Astrocyte (in vitro differentiated cells and primary cell): ENCODE measurements at regions not wholly inside any gene's neighbourhood (a gene's known extent, or its start where the extent isn't known, plus 50 kb on each side); places are given as distances from the start of the nearest gene placed in this dataset.

ENCODE experiments used
- DNase-seq: peaks from one replicate; pipeline ENCODE4 v3.0.0-alpha.2; 2010; ENCODE audit warnings: low read depth
- FAIRE-seq: peaks from 2 replicates; lab custom pipeline; 2011; peaks lifted over from hg19 to GRCh38; lab: Jason Lieb, UNC
- H2AFZ ChIP-seq: 2 replicates; pipeline ENCODE4 v1.6.0; 2012; ENCODE audit warnings: low read depth, low read length, inconsistent platforms
- H3K27ac ChIP-seq: 2 replicates; pipeline ENCODE4 v1.5.1; 2011; ENCODE audit warnings: low read depth, low read length, inconsistent platforms
- H3K27me3 ChIP-seq: 2 replicates; pipeline ENCODE4 v1.6.0; 2011; ENCODE audit warnings: low read length, inconsistent platforms; ENCODE audit not compliant: insufficient read depth
- H3K36me3 ChIP-seq: 2 replicates; pipeline ENCODE4 v1.5.1; 2011; ENCODE audit warnings: low read length, inconsistent platforms; ENCODE audit not compliant: insufficient read depth
- H3K4me1 ChIP-seq: 2 replicates; pipeline ENCODE4 v1.5.1; 2011; ENCODE audit warnings: low read length, inconsistent platforms; ENCODE audit not compliant: insufficient read depth
- H3K4me2 ChIP-seq: 2 replicates; pipeline ENCODE4 v1.6.0; 2012; ENCODE audit warnings: low read length, inconsistent platforms
- H3K4me3 ChIP-seq: 2 replicates; pipeline ENCODE4 v1.5.1; 2011; ENCODE audit warnings: low read depth, mild to moderate bottlenecking, low read length, inconsistent platforms; ENCODE audit not compliant: insufficient read depth
- H3K79me2 ChIP-seq: 2 replicates; pipeline ENCODE4 v1.6.0; 2012; ENCODE audit warnings: mild to moderate bottlenecking, low read length, inconsistent platforms; ENCODE audit not compliant: insufficient read depth
- H3K9ac ChIP-seq: 2 replicates; pipeline ENCODE4 v1.6.0; 2012; ENCODE audit warnings: mild to moderate bottlenecking, low read length, inconsistent platforms
- H3K9me3 ChIP-seq: 2 replicates; pipeline ENCODE4 v1.5.1; 2012; ENCODE audit warnings: low read depth, mild to moderate bottlenecking, low read length, inconsistent platforms; ENCODE audit not compliant: insufficient read depth
- H4K20me1 ChIP-seq: 2 replicates; pipeline ENCODE4 v1.6.0; 2012; ENCODE audit warnings: low read length, inconsistent platforms; ENCODE audit not compliant: insufficient read depth
- H3K27ac Mint-ChIP-seq: one replicate; pipeline ENCODE4 v1.8.0; 2021; ENCODE audit warnings: mild to moderate bottlenecking, mixed read lengths; ENCODE audit not compliant: unreplicated experiment
- H3K27me3 Mint-ChIP-seq: one replicate; pipeline ENCODE4 v1.8.0; 2021; ENCODE audit warnings: low read depth, mixed read lengths; ENCODE audit not compliant: unreplicated experiment
- H3K36me3 Mint-ChIP-seq: one replicate; pipeline ENCODE4 v1.8.0; 2021; ENCODE audit warnings: low read depth, mixed read lengths; ENCODE audit not compliant: unreplicated experiment
- H3K4me1 Mint-ChIP-seq: one replicate; pipeline ENCODE4 v1.8.0; 2021; ENCODE audit warnings: low read depth, mixed read lengths; ENCODE audit not compliant: unreplicated experiment
- H3K4me3 Mint-ChIP-seq: one replicate; pipeline ENCODE4 v1.8.0; 2021; ENCODE audit warnings: mild to moderate bottlenecking, moderate library complexity, mixed read lengths; ENCODE audit not compliant: unreplicated experiment
- H3K9me3 Mint-ChIP-seq: one replicate; pipeline ENCODE4 v1.8.0; 2021; ENCODE audit warnings: mild to moderate bottlenecking, mixed read lengths; ENCODE audit not compliant: unreplicated experiment
- EZH2 ChIP-seq: IDR thresholded peaks from 2 replicates; pipeline ENCODE4 v1.6.1; 2012; ENCODE audit warnings: mild to moderate bottlenecking, low read length, inconsistent platforms; ENCODE audit not compliant: insufficient read depth
- TF ChIP-seq, protein P1 (sequence below): IDR thresholded peaks from 2 replicates; pipeline ENCODE4 v1.5.1; 2011; ENCODE audit warnings: low read depth, mild to moderate bottlenecking, inconsistent platforms, low read length, moderate library complexity; ENCODE audit not compliant: insufficient read depth

DNA sequence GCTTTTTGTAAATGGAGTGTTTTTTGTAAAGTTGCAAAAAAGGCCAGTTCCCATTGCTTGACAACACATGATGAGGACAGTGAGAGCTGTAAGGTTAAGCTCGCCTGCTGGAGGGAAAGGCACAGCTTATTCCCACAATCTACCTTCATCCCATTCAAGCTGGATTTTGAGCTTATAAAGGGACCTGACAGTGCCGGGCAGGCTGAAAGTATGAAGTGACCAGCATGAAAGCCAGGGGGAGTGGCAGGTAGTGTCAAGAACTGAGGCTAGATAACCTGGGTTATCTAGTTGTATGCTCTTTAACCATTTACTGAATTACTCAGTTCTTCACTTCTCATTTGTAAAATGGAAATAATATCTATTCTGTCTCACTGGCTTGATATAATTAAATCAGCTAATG lies 52.3 kb upstream of the KPNA4 start:
- H3K4me1 Mint-ChIP-seq, result peaks cover 18% of the 10 kb centered on the region
- no peak for FAIRE-seq
- H3K27ac Mint-ChIP-seq, result no peak overlapping the region
- no peaks in the 10 kb centered on the region for H3K27me3 Mint-ChIP-seq
- no peaks in the 10 kb centered on the region for H3K9me3 ChIP-seq
- H3K4me3 Mint-ChIP-seq, result no peak overlapping the region
- no peaks in the 10 kb centered on the region for H3K9me3 Mint-ChIP-seq
- no peak overlapping the region for H3K27ac ChIP-seq
- no peak for TF ChIP-seq EZH2
- TF ChIP-seq, protein P1, sequence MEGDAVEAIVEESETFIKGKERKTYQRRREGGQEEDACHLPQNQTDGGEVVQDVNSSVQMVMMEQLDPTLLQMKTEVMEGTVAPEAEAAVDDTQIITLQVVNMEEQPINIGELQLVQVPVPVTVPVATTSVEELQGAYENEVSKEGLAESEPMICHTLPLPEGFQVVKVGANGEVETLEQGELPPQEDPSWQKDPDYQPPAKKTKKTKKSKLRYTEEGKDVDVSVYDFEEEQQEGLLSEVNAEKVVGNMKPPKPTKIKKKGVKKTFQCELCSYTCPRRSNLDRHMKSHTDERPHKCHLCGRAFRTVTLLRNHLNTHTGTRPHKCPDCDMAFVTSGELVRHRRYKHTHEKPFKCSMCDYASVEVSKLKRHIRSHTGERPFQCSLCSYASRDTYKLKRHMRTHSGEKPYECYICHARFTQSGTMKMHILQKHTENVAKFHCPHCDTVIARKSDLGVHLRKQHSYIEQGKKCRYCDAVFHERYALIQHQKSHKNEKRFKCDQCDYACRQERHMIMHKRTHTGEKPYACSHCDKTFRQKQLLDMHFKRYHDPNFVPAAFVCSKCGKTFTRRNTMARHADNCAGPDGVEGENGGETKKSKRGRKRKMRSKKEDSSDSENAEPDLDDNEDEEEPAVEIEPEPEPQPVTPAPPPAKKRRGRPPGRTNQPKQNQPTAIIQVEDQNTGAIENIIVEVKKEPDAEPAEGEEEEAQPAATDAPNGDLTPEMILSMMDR, result no peak
- no peak overlapping the region for H3K4me2 ChIP-seq
- DNase-seq, result no peak
- H3K36me3 Mint-ChIP-seq, result no peaks in the 10 kb centered on the region
- no peaks in the 10 kb centered on the region for H4K20me1 ChIP-seq
- H3K79me2 ChIP-seq, result no peaks in the 10 kb centered on the region
- no peaks in the 10 kb centered on the region for H3K36me3 ChIP-seq
- H3K4me1 ChIP-seq, result peaks cover 10% of the 10 kb centered on the region
- no peak overlapping the region for H2AFZ ChIP-seq
- H3K9ac ChIP-seq, result no peak overlapping the region
- H3K27me3 ChIP-seq, result no peaks in the 10 kb centered on the region
- no peak overlapping the region for H3K4me3 ChIP-seq

DNA sequence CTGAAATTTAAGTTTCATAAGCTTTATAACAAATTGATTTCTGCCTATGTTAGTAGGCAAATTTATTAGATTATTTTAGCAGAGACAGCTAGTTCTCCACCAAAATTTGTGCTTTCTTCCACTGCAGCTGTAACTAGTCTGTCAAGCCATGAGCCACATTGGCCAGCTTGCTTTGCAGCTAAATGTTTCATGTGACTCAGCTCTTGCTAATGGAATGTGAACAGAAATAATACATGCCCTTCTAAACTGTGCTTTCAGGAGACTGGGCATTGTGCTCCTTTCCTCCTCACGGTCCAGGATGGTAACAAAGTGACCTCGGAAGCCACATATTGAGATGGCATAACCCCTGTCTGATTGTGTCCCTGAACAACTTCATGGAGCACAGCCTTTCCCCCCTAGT lies 51.3 kb upstream of the KPNA4 start:
- peak overlapping the region; percentile 32 for H3K27ac ChIP-seq
- H3K4me1 Mint-ChIP-seq, result peaks cover 16% of the 10 kb centered on the region

DNA sequence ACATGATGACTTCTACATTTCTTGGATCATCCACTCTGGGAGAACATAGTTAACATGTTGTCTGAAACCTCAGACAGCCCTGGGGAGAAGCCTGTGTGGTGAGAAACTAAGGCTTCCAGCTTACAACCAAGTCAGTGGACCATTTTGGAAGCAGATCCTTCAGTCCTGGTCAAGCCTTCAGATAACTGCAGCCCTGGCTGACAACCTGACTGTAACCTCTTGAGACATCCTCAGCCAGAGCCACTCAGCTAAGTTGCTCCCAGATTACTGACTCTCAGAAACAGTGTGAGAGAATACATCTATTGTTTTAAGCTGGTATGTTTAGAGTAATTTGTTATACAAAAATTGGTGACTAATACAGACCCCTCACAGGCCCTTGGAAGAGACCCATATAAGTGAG lies 50.9 kb upstream of the KPNA4 start:
- no peak for FAIRE-seq
- H3K4me1 ChIP-seq, result peaks cover 10% of the 10 kb centered on the region
- peaks cover 13% of the 10 kb centered on the region for H3K4me1 Mint-ChIP-seq
- H3K9me3 Mint-ChIP-seq, result no peaks in the 10 kb centered on the region
- peak overlapping the region; percentile 51 for H3K4me2 ChIP-seq
- no peak overlapping the region for H3K4me3 ChIP-seq
- peak overlapping the region; percentile 3 for H3K27ac Mint-ChIP-seq
- no peaks in the 10 kb centered on the region for H3K9me3 ChIP-seq
- no peak for TF ChIP-seq EZH2
- TF ChIP-seq, protein P1, result no peak
- H3K27me3 ChIP-seq, result no peaks in the 10 kb centered on the region
- peak overlapping the region; percentile 32 for H3K27ac ChIP-seq
- H3K36me3 Mint-ChIP-seq, result no peaks in the 10 kb centered on the region
- H3K27me3 Mint-ChIP-seq, result peaks cover 2% of the 10 kb centered on the region
- no peak overlapping the region for H3K4me3 Mint-ChIP-seq
- DNase-seq, result peak; percentile 46
- no peak overlapping the region for H2AFZ ChIP-seq
- H4K20me1 ChIP-seq, result no peaks in the 10 kb centered on the region
- H3K36me3 ChIP-seq, result no peaks in the 10 kb centered on the region
- no peak overlapping the region for H3K9ac ChIP-seq
- no peaks in the 10 kb centered on the region for H3K79me2 ChIP-seq

More for the DNA sequence above, 51.3 kb upstream of the KPNA4 start:
- no peak overlapping the region for H3K4me3 ChIP-seq
- Mint-ChIP-seq H3K36me3 (no peaks in the 10 kb centered on the region), H3K27me3 (peaks cover 1% of the 10 kb centered on the region), H3K27ac (peak overlapping the region; percentile 67), H3K9me3 (no peaks in the 10 kb centered on the region), H3K4me3 (no peak overlapping the region)
- DNase-seq, result peak; percentile 76
- peak overlapping the region; percentile 38 for H2AFZ ChIP-seq
- H3K4me2 ChIP-seq, result peak overlapping the region; percentile 51
- H3K27me3 ChIP-seq, result no peaks in the 10 kb centered on the region
- H3K79me2 ChIP-seq, result no peaks in the 10 kb centered on the region
- H3K4me1 ChIP-seq, result peaks cover 10% of the 10 kb centered on the region
- H4K20me1 ChIP-seq, result no peaks in the 10 kb centered on the region
- H3K9ac ChIP-seq, result no peak overlapping the region
- TF ChIP-seq EZH2, result no peak
- TF ChIP-seq, protein P1, result no peak
- peak; percentile 41 for FAIRE-seq
- no peaks in the 10 kb centered on the region for H3K9me3 ChIP-seq
- no peaks in the 10 kb centered on the region for H3K36me3 ChIP-seq
